Calu3 (cell line): ENCODE measurements at regions not wholly inside any gene's neighbourhood (a gene's known extent, or its start where the extent isn't known, plus 50 kb on each side); places are given as distances from the start of the nearest gene placed in this dataset.

Experiments used
- BruUV-seq: library from RNA; stranded (reverse); fragments of 400-500 nt; replicated peaks from 2 replicates; lab custom pipeline; 2021; lab: Mats Ljungman, UMichigan
- CTCF ChIA-PET: fragments of 300-600 bp; sonication (Branson Sonifier 250); formaldehyde crosslinking; loops from one replicate; lab custom pipeline; 2022; ENCODE audit warnings: antibody characterized with exemption; lab: Charles Lee
- DNase-seq: peaks from one replicate; pipeline ENCODE4 v3.0.0; 2022
- H3K27ac Mint-ChIP-seq: one replicate; pipeline ENCODE4 v1.8.0; 2022; ENCODE audit warnings: mixed read lengths; ENCODE audit not compliant: unreplicated experiment
- H3K27me3 Mint-ChIP-seq: one replicate; pipeline ENCODE4 v1.8.0; 2022; ENCODE audit warnings: mixed read lengths; ENCODE audit not compliant: unreplicated experiment
- H3K36me3 Mint-ChIP-seq: one replicate; pipeline ENCODE4 v1.8.0; 2022; ENCODE audit warnings: mild to moderate bottlenecking, moderate library complexity, mixed read lengths; ENCODE audit not compliant: insufficient read depth, unreplicated experiment
- H3K4me1 Mint-ChIP-seq: one replicate; pipeline ENCODE4 v1.8.0; 2022; ENCODE audit warnings: mild to moderate bottlenecking, low read depth, mixed read lengths; ENCODE audit not compliant: unreplicated experiment
- H3K4me3 Mint-ChIP-seq: one replicate; pipeline ENCODE4 v1.8.0; 2022; ENCODE audit warnings: mild to moderate bottlenecking, low read depth, moderate library complexity, mixed read lengths; ENCODE audit not compliant: unreplicated experiment
- H3K9me3 Mint-ChIP-seq: one replicate; pipeline ENCODE4 v1.8.0; 2022; ENCODE audit warnings: low read depth, mixed read lengths; ENCODE audit not compliant: unreplicated experiment
- intact Hi-C: fragments of 100-400 bp; cut with micrococcal nuclease; formaldehyde crosslinking; loops from one replicate; pipeline ENCODE4 v1.10.0; 2022; ENCODE audit not compliant: unreplicated experiment
- TF ChIP-seq, protein P1 (sequence below): fragments of 200-600 bp; IDR thresholded peaks from one replicate; pipeline ENCODE4 v1.8.0; 2022; ENCODE audit warnings: antibody characterized with exemption; ENCODE audit not compliant: unreplicated experiment

DNA sequence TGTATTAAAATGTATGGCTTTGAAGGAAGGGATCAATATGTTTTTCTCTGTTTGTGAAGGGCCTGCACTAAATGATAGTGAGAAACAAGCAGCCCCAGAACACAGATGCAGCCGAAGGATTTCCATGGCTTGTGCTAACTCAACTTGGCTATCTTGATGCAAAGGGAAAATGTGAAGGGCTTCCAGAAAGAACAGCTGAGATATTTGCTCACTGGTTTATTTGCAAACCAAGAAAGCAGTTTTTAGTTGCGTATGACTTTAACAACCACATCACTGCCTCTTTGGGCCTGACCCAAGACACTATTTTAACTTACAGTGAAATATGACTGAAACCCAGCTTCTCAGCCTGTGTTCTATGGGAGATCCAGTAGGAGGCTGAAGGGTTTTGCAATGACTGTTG, 369.9 kb downstream of the SETD4 start:
- intact Hi-C loops = no loop called here
- no TSS peak for BruUV-seq
- Mint-ChIP-seq H3K36me3 (no peaks in the 10 kb centered on the region), H3K27me3 (peaks cover 33% of the 10 kb centered on the region), H3K27ac (no peak overlapping the region), H3K4me3 (no peak overlapping the region), H3K9me3 (peaks cover 5% of the 10 kb centered on the region), H3K4me1 (no peaks in the 10 kb centered on the region)
- DNase-seq = no peak
- CTCF ChIA-PET = no interaction called here
- TF ChIP-seq, protein P1, sequence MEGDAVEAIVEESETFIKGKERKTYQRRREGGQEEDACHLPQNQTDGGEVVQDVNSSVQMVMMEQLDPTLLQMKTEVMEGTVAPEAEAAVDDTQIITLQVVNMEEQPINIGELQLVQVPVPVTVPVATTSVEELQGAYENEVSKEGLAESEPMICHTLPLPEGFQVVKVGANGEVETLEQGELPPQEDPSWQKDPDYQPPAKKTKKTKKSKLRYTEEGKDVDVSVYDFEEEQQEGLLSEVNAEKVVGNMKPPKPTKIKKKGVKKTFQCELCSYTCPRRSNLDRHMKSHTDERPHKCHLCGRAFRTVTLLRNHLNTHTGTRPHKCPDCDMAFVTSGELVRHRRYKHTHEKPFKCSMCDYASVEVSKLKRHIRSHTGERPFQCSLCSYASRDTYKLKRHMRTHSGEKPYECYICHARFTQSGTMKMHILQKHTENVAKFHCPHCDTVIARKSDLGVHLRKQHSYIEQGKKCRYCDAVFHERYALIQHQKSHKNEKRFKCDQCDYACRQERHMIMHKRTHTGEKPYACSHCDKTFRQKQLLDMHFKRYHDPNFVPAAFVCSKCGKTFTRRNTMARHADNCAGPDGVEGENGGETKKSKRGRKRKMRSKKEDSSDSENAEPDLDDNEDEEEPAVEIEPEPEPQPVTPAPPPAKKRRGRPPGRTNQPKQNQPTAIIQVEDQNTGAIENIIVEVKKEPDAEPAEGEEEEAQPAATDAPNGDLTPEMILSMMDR = no peak

- H3K36me3 Mint-ChIP-seq = no peaks in the 10 kb centered on the region
- no TSS peak for BruUV-seq
- H3K9me3 Mint-ChIP-seq = peaks cover 5% of the 10 kb centered on the region
- CTCF ChIA-PET = no interaction called here
- H3K27me3 Mint-ChIP-seq = peaks cover 33% of the 10 kb centered on the region
- H3K4me1 Mint-ChIP-seq = peaks cover 14% of the 10 kb centered on the region
- H3K27ac Mint-ChIP-seq = no peak overlapping the region
- intact Hi-C loops = no loop called here
- H3K4me3 Mint-ChIP-seq = no peak overlapping the region
- DNase-seq = no peak
- TF ChIP-seq, protein P1 = no peak
Measured at GRCh38 chr21:35686156-35686555, 374.2 kb downstream of the SETD4 start.

GRCh38 chr21:35683664-35684304, 376.5 kb downstream of the SETD4 start:
- H3K27ac Mint-ChIP-seq = no peak overlapping the region
- intact Hi-C loops = no loop called here
- CTCF ChIA-PET = interaction anchor here (0.9 kb wide), 1 partner anchor 132 kb away, joined by 3 read pairs; no protein-coding TSS in a partner anchor
- no TSS peak for BruUV-seq
- H3K9me3 Mint-ChIP-seq = peaks cover 5% of the 10 kb centered on the region
- peaks cover 5% of the 10 kb centered on the region for H3K36me3 Mint-ChIP-seq
- DNase-seq = no peak
- H3K4me1 Mint-ChIP-seq = peaks cover 14% of the 10 kb centered on the region
- H3K4me3 Mint-ChIP-seq = no peak overlapping the region
- H3K27me3 Mint-ChIP-seq = peaks cover 27% of the 10 kb centered on the region
- TF ChIP-seq, protein P1 = no peak

DNA sequence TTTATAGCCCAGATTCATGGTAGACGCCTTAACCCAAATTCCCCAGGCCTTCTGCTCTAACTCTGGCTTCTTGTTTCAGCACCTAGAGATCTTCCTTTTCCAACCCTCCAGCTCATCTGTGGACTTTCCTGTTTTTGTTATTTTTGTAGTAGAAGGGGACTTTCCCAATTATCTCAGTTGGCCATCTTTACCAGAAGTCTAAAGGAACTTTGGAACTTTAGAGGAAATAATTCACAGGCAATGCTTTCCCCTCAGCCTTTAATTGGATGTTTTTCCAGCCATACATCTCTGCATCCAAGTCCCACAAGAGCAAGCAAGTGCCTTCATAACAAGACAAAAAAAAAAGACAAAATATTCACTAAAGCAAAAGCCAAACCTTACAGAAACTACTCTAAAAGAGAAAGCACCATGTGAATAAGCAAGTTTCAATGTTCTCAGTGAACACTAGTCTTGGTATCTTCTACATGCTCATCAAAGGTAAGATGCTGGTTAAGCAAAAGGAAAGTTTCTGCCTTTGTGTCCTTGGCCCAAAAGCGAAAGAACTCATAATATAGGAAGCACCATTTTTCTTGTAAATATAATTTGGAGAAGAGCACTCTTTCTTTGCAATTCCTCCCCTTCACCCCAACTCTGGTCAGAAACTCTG, 377.3 kb downstream of the SETD4 start:
- intact Hi-C loops = no loop called here
- TF ChIP-seq, protein P1 = no peak
- Mint-ChIP-seq H3K27ac (no peak overlapping the region), H3K4me3 (no peak overlapping the region), H3K4me1 (peaks cover 14% of the 10 kb centered on the region), H3K36me3 (peaks cover 5% of the 10 kb centered on the region), H3K9me3 (peaks cover 9% of the 10 kb centered on the region), H3K27me3 (peaks cover 27% of the 10 kb centered on the region)
- no TSS peak for BruUV-seq
- CTCF ChIA-PET = interaction anchor here (0.9 kb wide), 1 partner anchor 133 kb away, joined by 3 read pairs; no protein-coding TSS in a partner anchor
- DNase-seq = no peak
